Stomach (tissue), 4 donors: ENCODE measurements at regions not wholly inside any gene's neighbourhood (a gene's known extent, or its start where the extent isn't known, plus 50 kb on each side); places are given as distances from the start of the nearest gene placed in this dataset.

Source experiments
- CTCF ChIP-seq, 7 experiments: fragments of 450-650 bp in 4 of 7; fragments of 200-600 bp in 3 of 7; sonication (generic) in 3 of 7; IDR thresholded peaks; one replicate each; pipeline ENCODE4 v1.5.1; 2016 to 2019; ENCODE audit warnings: antibody characterized with exemption in 7 of 7, control low read depth in 2 of 7, mild to moderate bottlenecking in 1 of 7
- EP300 ChIP-seq: sonication (generic); formaldehyde crosslinking; IDR thresholded peaks from one replicate; pipeline ENCODE4 v1.6.1; 2017; ENCODE audit warnings: antibody characterized with exemption
- POLR2A ChIP-seq, 4 donors: fragments of 450-650 bp; IDR thresholded peaks; one replicate each; pipeline ENCODE4 v1.6.1; 2016; ENCODE audit warnings: antibody characterized with exemption in 4 of 4, control low read depth in 2 of 4, mild to moderate bottlenecking in 1 of 4, moderate library complexity in 1 of 4
- POLR2AphosphoS5 ChIP-seq, 3 donors: sonication (generic); formaldehyde crosslinking; IDR thresholded peaks; one replicate each; pipeline ENCODE4 v1.6.1; 2016; ENCODE audit warnings: antibody characterized with exemption in 3 of 3

- TF ChIP-seq CTCF (IDR thresholded peaks at IDR 0.05) (no peak), POLR2A (IDR thresholded peaks at IDR 0.05) (no peak), POLR2AphosphoS5 (IDR thresholded peaks at IDR 0.05) (no peak), EP300 (no peak)
Observed at GRCh38 chr9:88811511-88811910, 179.8 kb upstream of the S1PR3 start.
